ENCODE measurements at regions not wholly inside any gene's neighbourhood (a gene's known extent, or its start where the extent isn't known, plus 50 kb on each side); places are given as distances from the start of the nearest gene placed in this dataset.

- Histone ChIP-seq H3K4me2 (ENCODE audit: insufficient read depth, low read length) (no peak overlapping the region), H3K4me3 (replicated peaks in 1 of 3; ENCODE audit: insufficient read depth in 1 of 3, low read depth in 1 of 3, low read length in 3 of 3) (no peak overlapping the region), H3K36me3 (ENCODE audit: control insufficient read depth in 2 of 2, extremely low read depth in 1 of 2, insufficient read depth in 2 of 2, low read length in 2 of 2) (no peaks in the 10 kb centered on the region), H4K20me1 (replicated peaks; ENCODE audit: control insufficient read depth, extremely low read depth, insufficient read depth, low read length) (no peaks in the 10 kb centered on the region), H2AFZ (ENCODE audit: low read depth, low read length) (no peak overlapping the region), H3K27me3 (ENCODE audit: control insufficient read depth in 2 of 2, insufficient read depth in 2 of 2, low read length in 2 of 2) (no peaks in the 10 kb centered on the region), H3K9ac (replicated peaks; ENCODE audit: extremely low read depth, insufficient read depth, low read length) (no peak overlapping the region), H3K79me2 (ENCODE audit: control insufficient read depth, insufficient read depth, low read length) (no peaks in the 10 kb centered on the region), H3K27ac (ENCODE audit: insufficient read depth, low read depth, low read length) (no peak overlapping the region), H3K9me1 (replicated peaks; ENCODE audit: control insufficient read depth, extremely low read depth, insufficient read depth, low read length) (no peaks in the 10 kb centered on the region), H3K4me1 (ENCODE audit: control insufficient read depth, extremely low read depth, insufficient read depth, low read length) (no peaks in the 10 kb centered on the region), H3K9me3 (replicated peaks; ENCODE audit: control insufficient read depth, insufficient read depth, low read length) (peaks cover 21% of the 10 kb centered on the region)
- TF ChIP-seq FOS (IDR thresholded peaks at IDR 0.05; ENCODE audit: borderline replicate concordance, insufficient read depth, low read length) (no peak), MYC (IDR thresholded peaks at IDR 0.05; ENCODE audit: low read depth, low read length) (no peak), GATA2 (IDR thresholded peaks at IDR 0.05; ENCODE audit: insufficient read depth, insufficient read length, low read depth, low read length) (no peak), MAX (IDR thresholded peaks at IDR 0.05; ENCODE audit: insufficient read depth, insufficient read length) (no peak), JUN (IDR thresholded peaks at IDR 0.05; ENCODE audit: borderline replicate concordance, insufficient read depth, insufficient read length, low read depth) (no peak), POLR2AphosphoS5 (IDR thresholded peaks at IDR 0.05; ENCODE audit: insufficient read depth, low read depth, low read length) (no peak), CTCF (IDR thresholded peaks at IDR 0.05; ENCODE audit: extremely low read depth in 1 of 2, insufficient read depth in 1 of 2, low read depth in 1 of 2, low read length in 2 of 2) (no peak), EZH2 (IDR thresholded peaks at IDR 0.05; ENCODE audit: borderline replicate concordance, low read depth, low read length, severe bottlenecking) (no peak), POLR2A (IDR thresholded peaks at IDR 0.05; ENCODE audit: low read depth, low read length) (no peak)
- BruUV-seq (replicated peaks): no TSS peak
- FAIRE-seq (no peak), DNase-seq (ENCODE audit: low read depth, low spot score) (no peak)
- dilution Hi-C loops (cut with MboI; ENCODE audit: extremely low pct_ligation_motif_present, low sequenced_read_pairs) (no loop called here), intact Hi-C loops (cut with micrococcal nuclease) (no loop called here)
- POLR2A ChIA-PET: no interaction called here
- CTCF ChIA-PET: no interaction called here
Measured at GRCh38 chr10:42519761-42520460, 118.5 kb downstream of the ZNF33B start.
